H1 (cell line): ENCODE measurements at regions not wholly inside any gene's neighbourhood (a gene's known extent, or its start where the extent isn't known, plus 50 kb on each side); places are given as distances from the start of the nearest gene placed in this dataset.

ENCODE experiments used
- CTCF ChIA-PET: fragments of 300-600 bp; sonication (Branson Sonifier 250); formaldehyde crosslinking; loops from one replicate; lab custom pipeline; 2021; ENCODE audit not compliant: partially characterized antibody; lab: Charles Lee
- POLR2A ChIA-PET: fragments of 300-600 bp; sonication (Branson Sonifier 250); formaldehyde crosslinking; loops from one replicate; lab custom pipeline; 2021; ENCODE audit warnings: inconsistent platforms; ENCODE audit not compliant: partially characterized antibody; lab: Charles Lee
- DNase-seq, 2 experiments: peaks; one replicate each; pipeline versions ENCODE4 v3.0.0 to v3.0.0-alpha.2; 2010 to 2022; ENCODE audit warnings: low spot score in 2 of 2, low read depth in 1 of 2, mixed read lengths in 1 of 2
- FAIRE-seq: peaks from 2 replicates; lab custom pipeline; 2011; peaks lifted over from hg19 to GRCh38; lab: Jason Lieb, UNC
- H2AFZ ChIP-seq: 2 replicates; pipeline ENCODE4 v1.8.1; 2012; ENCODE audit warnings: low read length, inconsistent platforms
- H2AK5ac ChIP-seq: 2 replicates; pipeline ENCODE4 v1.6.1; 2013; ENCODE audit warnings: low read depth, low read length
- H2BK120ac ChIP-seq: replicated peaks from 2 replicates; pipeline ENCODE3; 2013; ENCODE audit warnings: low read depth, low read length, inconsistent platforms
- H2BK12ac ChIP-seq: 2 replicates; pipeline ENCODE4 v1.6.1; 2013; ENCODE audit warnings: low read depth, low read length
- H2BK15ac ChIP-seq: 2 replicates; pipeline ENCODE4 v1.6.1; 2013; ENCODE audit warnings: low read length
- H2BK20ac ChIP-seq: 2 replicates; pipeline ENCODE4 v1.6.1; 2013; ENCODE audit warnings: low read length
- H2BK5ac ChIP-seq: 2 replicates; pipeline ENCODE4 v1.6.1; 2013; ENCODE audit warnings: low read depth, low read length
- H3K14ac ChIP-seq: 2 replicates; pipeline ENCODE4 v1.6.1; 2013; ENCODE audit warnings: inconsistent platforms; ENCODE audit not compliant: insufficient read length
- H3K18ac ChIP-seq: 2 replicates; pipeline ENCODE4 v1.6.1; 2013; ENCODE audit warnings: low read length; ENCODE audit errors: extremely low read depth
- H3K23ac ChIP-seq: 2 replicates; pipeline ENCODE4 v1.6.1; 2013; ENCODE audit warnings: inconsistent platforms; ENCODE audit not compliant: insufficient read length
- H3K23me2 ChIP-seq: 2 replicates; pipeline ENCODE4 v1.6.1; 2013; ENCODE audit warnings: low read depth, low read length
- H3K27ac ChIP-seq: 2 replicates; pipeline ENCODE4 v1.6.1; 2011; ENCODE audit warnings: low read depth, low read length, inconsistent platforms
- H3K27me3 ChIP-seq, 4 experiments: replicated peaks in 1 of 4; 1 replicate in 1 of 4; 2 replicates in 3 of 4; pipeline versions ENCODE4 v1.6.1 to v1.8.1; 2011 to 2013; ENCODE audit warnings: low read length in 3 of 4, mild to moderate bottlenecking in 3 of 4, inconsistent platforms in 2 of 4, mixed read lengths in 2 of 4, moderate library complexity in 1 of 4; ENCODE audit not compliant: control insufficient read depth in 3 of 4, insufficient read depth in 3 of 4; ENCODE audit errors: extremely low read depth in 1 of 4
- H3K36me3 ChIP-seq, 4 experiments: 2 replicates each; pipeline versions ENCODE4 v1.6.1 to v1.8.1; 2011 to 2013; ENCODE audit warnings: mild to moderate bottlenecking in 4 of 4, low read length in 3 of 4, moderate library complexity in 2 of 4, control low read depth in 1 of 4, inconsistent platforms in 1 of 4; ENCODE audit not compliant: insufficient read depth in 4 of 4, control insufficient read depth in 2 of 4
- H3K4ac ChIP-seq: replicated peaks from 2 replicates; pipeline ENCODE3; 2013; ENCODE audit warnings: low read length, low read depth, mixed read lengths, inconsistent platforms; ENCODE audit not compliant: insufficient read length
- H3K4me1 ChIP-seq, 4 experiments: replicated peaks in 1 of 4; 1 replicate in 1 of 4; 2 replicates in 3 of 4; pipeline versions ENCODE4 v1.6.1 to v1.8.1; 2011 to 2013; ENCODE audit warnings: low read length in 3 of 4, inconsistent platforms in 2 of 4, mixed read lengths in 1 of 4; ENCODE audit not compliant: insufficient read depth in 4 of 4, control insufficient read depth in 3 of 4
- H3K4me2 ChIP-seq, 2 experiments: 2 replicates each; pipeline versions ENCODE4 v1.6.1 to v1.8.1; 2011 to 2013; ENCODE audit warnings: low read depth in 2 of 2, low read length in 2 of 2, control low read depth in 1 of 2, inconsistent platforms in 1 of 2, mild to moderate bottlenecking in 1 of 2; ENCODE audit not compliant: insufficient read depth in 1 of 2
- H3K4me3 ChIP-seq, 4 experiments: fragments of 200-600, 300-600 bp in 1 of 4; sonication (generic), shearing (Covaris generic), sonication (Bioruptor Twin) in 1 of 4; 2 replicates each; pipeline versions ENCODE4 v1.5.1 to v1.8.1; 2011 to 2016; ENCODE audit warnings: low read length in 4 of 4, low read depth in 3 of 4, control low read depth in 2 of 4, inconsistent platforms in 2 of 4, mild to moderate bottlenecking in 2 of 4, mixed read lengths in 1 of 4, moderate library complexity in 1 of 4; ENCODE audit not compliant: insufficient read depth in 2 of 4; ENCODE audit errors: extremely low read depth in 1 of 4
- H3K56ac ChIP-seq: replicated peaks from 2 replicates; pipeline ENCODE3; 2013; ENCODE audit warnings: low read depth, mild to moderate bottlenecking, mixed read lengths, low read length, inconsistent platforms; ENCODE audit not compliant: insufficient read length
- H3K79me1 ChIP-seq: 2 replicates; pipeline ENCODE4 v1.6.1; 2013; ENCODE audit warnings: low read depth, low read length, control low read depth
- H3K79me2 ChIP-seq, 2 experiments: 2 replicates each; pipeline versions ENCODE4 v1.6.1 to v1.8.1; 2012 to 2013; ENCODE audit warnings: low read length in 2 of 2, mild to moderate bottlenecking in 2 of 2, inconsistent platforms in 1 of 2; ENCODE audit not compliant: insufficient read depth in 2 of 2, control insufficient read depth in 1 of 2
- H3K9ac ChIP-seq, 4 experiments: replicated peaks in 1 of 4; 1 replicate in 1 of 4; 2 replicates in 3 of 4; pipeline versions ENCODE4 v1.6.1 to v1.8.1; 2011 to 2013; ENCODE audit warnings: low read depth in 3 of 4, low read length in 3 of 4, control low read depth in 2 of 4, mild to moderate bottlenecking in 2 of 4, moderate library complexity in 2 of 4, inconsistent platforms in 1 of 4; ENCODE audit errors: extremely low read depth in 1 of 4
- H3K9me3 ChIP-seq, 2 experiments: 2 replicates each; pipeline versions ENCODE4 v1.6.1 to v1.8.1; 2012 to 2013; ENCODE audit warnings: mild to moderate bottlenecking in 2 of 2, moderate library complexity in 2 of 2, control low read depth in 1 of 2, inconsistent platforms in 1 of 2, low read depth in 1 of 2, low read length in 1 of 2, mixed read lengths in 1 of 2; ENCODE audit not compliant: insufficient read depth in 2 of 2
- H4K20me1 ChIP-seq, 2 experiments: replicated peaks in 1 of 2; 2 replicates each; pipeline versions ENCODE3 to v1.8.1; 2011 to 2013; ENCODE audit warnings: inconsistent platforms in 2 of 2, low read length in 2 of 2, mild to moderate bottlenecking in 1 of 2; ENCODE audit not compliant: insufficient read depth in 2 of 2, control insufficient read depth in 1 of 2
- H4K5ac ChIP-seq: 2 replicates; pipeline ENCODE4 v1.6.1; 2013; ENCODE audit warnings: low read length, low read depth, mixed read lengths, inconsistent platforms; ENCODE audit not compliant: insufficient read length
- H4K8ac ChIP-seq: 2 replicates; pipeline ENCODE4 v1.8.0; 2013; ENCODE audit warnings: mild to moderate bottlenecking, moderate library complexity, low read length, inconsistent platforms; ENCODE audit not compliant: insufficient read depth; ENCODE audit errors: extremely low read depth
- H4K91ac ChIP-seq: replicated peaks from 2 replicates; pipeline ENCODE3; 2013; ENCODE audit warnings: low read length, mixed read lengths, inconsistent platforms; ENCODE audit not compliant: insufficient read length
- ASH2L ChIP-seq: fragments of 200-600, 300-600 bp; sonication (generic); IDR thresholded peaks from one replicate; pipeline ENCODE4 v1.7.1; 2017; ENCODE audit warnings: low read length
- BCL11A ChIP-seq, 2 experiments: IDR thresholded peaks; one replicate each; pipeline ENCODE4 v1.6.1; 2011; ENCODE audit warnings: low read depth in 2 of 2, low read length in 2 of 2, mild to moderate bottlenecking in 2 of 2
- CBX8 ChIP-seq: fragments of 300-800, 300-1000 bp; sonication (generic); IDR thresholded peaks from 2 replicates; pipeline ENCODE4 v1.7.1; 2016; ENCODE audit warnings: low read depth, low read length, borderline replicate concordance
- CEBPB ChIP-seq: IDR thresholded peaks from 2 replicates; pipeline ENCODE4 v1.6.1; 2012; ENCODE audit warnings: low read depth, low read length
- E2F6 ChIP-seq: IDR thresholded peaks from 2 replicates; pipeline ENCODE4 v1.6.1; 2012; ENCODE audit warnings: inconsistent platforms
- EP300 ChIP-seq, 2 experiments: IDR thresholded peaks; 1 replicate in 1 of 2; 2 replicates in 1 of 2; pipeline ENCODE4 v1.6.1; 2011 to 2012; ENCODE audit warnings: low read depth in 2 of 2, low read length in 2 of 2, mild to moderate bottlenecking in 2 of 2, borderline replicate concordance in 1 of 2, inconsistent platforms in 1 of 2, moderate library complexity in 1 of 2
- GABPA ChIP-seq: IDR thresholded peaks from 2 replicates; pipeline ENCODE4 v1.6.1; 2011; ENCODE audit warnings: mild to moderate bottlenecking, low read length, moderate library complexity, borderline replicate concordance; ENCODE audit not compliant: insufficient read depth
- MAX ChIP-seq: IDR thresholded peaks from 2 replicates; pipeline ENCODE4 v1.6.1; 2012; ENCODE audit warnings: inconsistent platforms
- RXRA ChIP-seq: IDR thresholded peaks from 2 replicates; pipeline ENCODE4 v1.6.1; 2011; ENCODE audit warnings: low read depth, mild to moderate bottlenecking, low read length, moderate library complexity; ENCODE audit not compliant: insufficient read depth
- SIN3A ChIP-seq, 2 experiments: IDR thresholded peaks in 1 of 2; conservative IDR thresholded peaks in 1 of 2; 2 replicates each; pipeline ENCODE4 v1.6.1; 2011 to 2012; ENCODE audit warnings: low read length in 2 of 2, improper control_type of control experiment in 1 of 2, low read depth in 1 of 2, mild to moderate bottlenecking in 1 of 2
- SP2 ChIP-seq: IDR thresholded peaks from 2 replicates; pipeline ENCODE4 v1.6.1; 2012; ENCODE audit warnings: mild to moderate bottlenecking, low read length, inconsistent platforms
- ZNF274 ChIP-seq: IDR thresholded peaks from 2 replicates; pipeline ENCODE4 v1.7.0; 2012; ENCODE audit warnings: low read length, borderline replicate concordance; ENCODE audit errors: extremely low read depth
- WGBS, 2 experiments: shearing (Covaris generic) in 1 of 2; methylation state at CpG; one replicate each; pipeline versions ENCODE4 v1.1.6 to v1.1.7; 2013 to 2015; ENCODE audit warnings: low lambda C conversion rate in 2 of 2, mixed read lengths in 2 of 2, inconsistent platforms in 1 of 2, low coverage in 1 of 2, missing lambda C conversion rate in 1 of 2; ENCODE audit not compliant: insufficient replicate concordance in 2 of 2, insufficient coverage in 1 of 2, insufficient read length in 1 of 2; ENCODE audit errors: extremely low coverage in 1 of 2, missing lambda C conversion rate in 1 of 2; 5-methylcytosine and 5-hydroxymethylcytosine counted together

GRCh38 chr20:47861116-47861515 lies 75.8 kb upstream of the SULF2 start:
- Histone ChIP-seq H3K56ac (no peak overlapping the region), H4K5ac (no peak overlapping the region), H3K9me3 (peaks cover 1 to 3% of the 10 kb centered on the region in 2 experiments; a peak in 1 of 4 replicates), H2AK5ac (no peak overlapping the region), H4K91ac (no peak overlapping the region), H3K36me3 (no peaks in the 10 kb centered on the region), H3K4me3 (no peak overlapping the region), H3K14ac (no peak overlapping the region), H3K23ac (no peak overlapping the region), H3K27ac (no peak overlapping the region), H2BK5ac (no peak overlapping the region), H3K27me3 (no peaks in the 10 kb centered on the region), H2AFZ (no peak overlapping the region), H4K8ac (no peak overlapping the region), H2BK15ac (no peak overlapping the region), H3K4me2 (no peak overlapping the region), H3K4me1 (no peaks in the 10 kb centered on the region; a peak in 2 of 7 replicates), H3K79me1 (no peaks in the 10 kb centered on the region), H3K18ac (no peak overlapping the region), H2BK20ac (no peak overlapping the region), H3K9ac (no peak overlapping the region), H2BK12ac (no peak overlapping the region), H4K20me1 (no peaks in the 10 kb centered on the region), H3K23me2 (no peaks in the 10 kb centered on the region), H3K79me2 (no peaks in the 10 kb centered on the region), H3K4ac (no peak overlapping the region), H2BK120ac (no peak overlapping the region)
- DNase-seq (no peak), FAIRE-seq (no peak)
- ChIA-PET POLR2A (no interaction called here), CTCF (interaction anchor here (1.1 to 1.6 kb wide), 6 partner anchors 22 to 760 kb away, joined by 3 to 6 read pairs (median 3); no protein-coding TSS in a partner anchor)
- 88% methylated on average over 5 of the region's 5 CpGs; no CpG with 5 or more reads in 1 of the 2 experiments for WGBS, 2 experiments
- TF ChIP-seq E2F6 = no peak
- no peak for TF ChIP-seq MAX
- TF ChIP-seq ZNF274 = no peak
- no peak for TF ChIP-seq GABPA
- no peak for TF ChIP-seq CBX8
- TF ChIP-seq SIN3A (conservative IDR thresholded peaks at IDR 0.05 in 1 of 2, IDR thresholded peaks at IDR 0.05 in 1 of 2; ENCODE audit: low read depth in 1 of 2, low read length in 2 of 2) = no peak
- TF ChIP-seq CEBPB = no peak
- TF ChIP-seq RXRA = no peak
- no peak for TF ChIP-seq EP300 (IDR thresholded peaks at IDR 0.05; ENCODE audit: borderline replicate concordance in 1 of 2, low read depth in 2 of 2, low read length in 2 of 2)
- TF ChIP-seq ASH2L = no peak
- no peak for TF ChIP-seq SP2
- TF ChIP-seq BCL11A (IDR thresholded peaks at IDR 0.05; ENCODE audit: low read depth in 2 of 2, low read length in 2 of 2) = no peak
